COLO668 (cell line): ENCODE measurements at regions not wholly inside any gene's neighbourhood (a gene's known extent, or its start where the extent isn't known, plus 50 kb on each side); places are given as distances from the start of the nearest gene placed in this dataset.
A peak's percentile ranks its signal among the peaks of the same experiment; 100 is the strongest.

Experiments
- DNase-seq: peaks from one replicate; lab custom pipeline; 2025; ENCODE audit not compliant: unreplicated experiment; lab: John Stamatoyannopoulos, UW

GRCh38 chr6:44531442-44532015 is 144.0 kb downstream of the CDC5L start:
- no peak for DNase-seq

- DNase-seq: no peak
Measured at GRCh38 chr6:44533421-44533820, 145.9 kb downstream of the CDC5L start.

DNA sequence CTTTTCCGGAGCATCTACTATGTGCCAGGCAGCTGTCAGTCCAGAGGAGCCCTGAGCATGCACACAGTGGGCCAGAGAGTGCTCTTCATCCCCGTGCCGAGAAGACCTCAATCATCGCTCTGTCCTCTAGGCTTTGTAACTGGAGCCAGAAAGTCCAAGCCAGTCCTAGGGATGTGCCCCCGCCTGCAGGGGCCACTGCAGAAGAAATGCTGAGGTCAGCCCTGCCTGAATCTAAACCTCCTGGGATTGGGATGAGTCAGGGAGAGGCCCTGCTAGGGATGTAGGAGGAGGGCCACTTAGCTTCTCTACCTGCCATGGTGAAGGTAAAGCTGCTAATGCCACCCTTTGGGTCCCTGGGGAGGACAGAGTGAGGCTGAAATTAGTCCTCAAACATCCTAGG is 146.8 kb downstream of the CDC5L start:
- DNase-seq: no peak

DNA sequence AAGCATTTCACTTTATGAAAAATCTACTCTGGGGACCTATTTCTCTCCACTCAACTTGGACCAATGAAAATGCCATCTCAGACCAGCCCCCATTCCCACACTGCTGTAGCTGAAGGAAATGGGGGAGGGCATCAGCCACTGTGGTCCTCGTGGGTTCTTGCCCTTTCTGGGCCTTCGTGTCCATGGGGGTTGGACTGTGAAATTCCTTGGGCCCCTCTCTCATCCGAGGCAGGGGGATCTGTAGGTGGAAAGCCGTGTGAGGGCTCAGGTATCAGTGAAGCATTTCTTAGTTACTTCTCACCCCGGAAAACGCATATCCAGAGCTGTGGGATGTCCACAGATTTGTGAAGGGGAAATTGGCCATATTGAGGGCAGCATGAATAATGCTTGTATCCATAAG is 147.9 kb downstream of the CDC5L start:
- no peak for DNase-seq

DNA sequence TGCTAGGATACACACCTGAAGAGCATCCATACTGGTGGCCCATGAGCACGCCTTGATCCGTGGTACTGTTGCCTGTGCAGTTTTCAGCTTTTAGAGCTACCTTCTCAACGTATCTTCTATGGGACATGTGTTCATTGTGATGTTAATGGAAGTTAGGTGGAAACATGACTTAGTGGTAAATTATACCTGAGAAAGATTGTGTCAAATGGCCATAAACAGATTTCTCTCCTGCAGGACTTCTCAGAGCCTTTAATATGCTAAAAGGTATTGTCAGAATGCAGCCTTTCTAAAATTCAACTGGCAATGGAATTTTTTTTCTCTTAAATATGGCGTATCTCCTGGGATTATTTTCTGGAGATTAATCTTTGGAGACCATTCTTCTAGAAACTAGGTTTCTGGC is 148.5 kb downstream of the CDC5L start:
- no peak for DNase-seq

- peak; percentile 7 for DNase-seq
Measured at GRCh38 chr6:44537306-44538049, 150.0 kb downstream of the CDC5L start.

- no peak for DNase-seq
Measured at GRCh38 chr6:44538131-44538806, 150.8 kb downstream of the CDC5L start.

DNA sequence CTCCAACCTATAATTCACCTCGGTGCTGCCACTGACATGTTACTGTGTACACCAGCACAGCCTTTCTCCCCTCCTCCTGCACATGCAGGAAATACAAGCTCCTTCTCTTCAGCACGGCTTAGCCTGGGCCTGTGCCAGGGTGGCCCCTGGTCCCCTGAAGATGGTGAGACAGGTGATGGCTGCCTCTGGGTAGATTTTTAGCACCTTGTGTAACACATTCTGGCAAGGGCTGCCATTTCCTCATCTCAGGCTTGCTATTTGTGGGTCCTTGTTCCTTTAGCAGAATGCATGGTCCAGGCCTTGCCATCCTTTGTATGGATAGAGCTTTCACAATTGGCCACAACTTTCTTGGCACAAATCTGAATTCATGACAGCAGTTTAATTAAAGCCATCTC is 151.3 kb downstream of the CDC5L start:
- DNase-seq: no peak

- DNase-seq: no peak
Measured at GRCh38 chr6:44539701-44540355, 152.3 kb downstream of the CDC5L start.

DNA sequence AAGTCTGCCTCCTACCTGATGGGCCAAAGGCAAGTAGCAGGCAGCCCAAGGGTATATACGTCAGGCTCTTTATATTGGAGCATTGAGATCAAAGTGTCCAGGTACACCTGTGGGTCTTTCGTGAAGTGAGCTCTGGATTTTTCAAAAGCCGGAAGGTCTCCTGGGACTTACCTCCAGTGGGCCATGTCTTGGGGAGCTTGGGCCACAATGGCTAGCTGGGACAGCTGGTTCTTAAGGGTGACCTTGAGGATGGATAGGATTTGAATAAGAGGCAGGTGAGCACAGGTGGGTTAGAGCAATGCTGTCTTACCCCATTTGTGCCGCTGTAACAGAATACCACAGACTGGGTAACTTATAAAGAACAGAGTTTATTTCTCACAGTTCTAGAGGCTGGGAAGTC is 153.4 kb downstream of the CDC5L start:
- no peak for DNase-seq

- no peak for DNase-seq
Measured at GRCh38 chr6:44542401-44543116, 155.1 kb downstream of the CDC5L start.

GRCh38 chr6:44543664-44544063 is 156.2 kb downstream of the CDC5L start:
- no peak for DNase-seq

- DNase-seq: no peak
Measured at GRCh38 chr6:44545224-44545623, 157.7 kb downstream of the CDC5L start.

DNA sequence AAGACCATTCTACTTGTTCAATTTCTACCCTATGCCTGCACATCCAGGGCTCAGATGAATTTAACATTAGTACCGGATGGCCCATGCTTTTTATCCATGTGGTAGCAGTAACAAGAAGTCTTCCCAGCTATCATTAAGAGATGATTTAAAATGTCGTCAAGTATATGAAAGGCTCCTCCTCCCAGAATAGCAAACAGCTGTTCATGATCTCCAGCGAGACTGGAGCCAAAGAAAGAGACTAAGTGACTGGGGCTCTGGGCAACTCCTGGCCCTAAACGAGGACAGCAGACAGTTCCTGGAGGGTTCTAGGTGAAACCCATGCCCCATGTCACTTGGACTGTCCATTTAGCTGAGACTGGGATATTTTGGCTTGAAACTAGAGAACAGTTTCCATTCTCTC is 160.8 kb downstream of the CDC5L start:
- no peak for DNase-seq

GRCh38 chr6:44549516-44549915 is 162.0 kb downstream of the CDC5L start:
- no peak for DNase-seq

GRCh38 chr6:44554194-44554593 is 166.7 kb downstream of the CDC5L start:
- DNase-seq: no peak

DNA sequence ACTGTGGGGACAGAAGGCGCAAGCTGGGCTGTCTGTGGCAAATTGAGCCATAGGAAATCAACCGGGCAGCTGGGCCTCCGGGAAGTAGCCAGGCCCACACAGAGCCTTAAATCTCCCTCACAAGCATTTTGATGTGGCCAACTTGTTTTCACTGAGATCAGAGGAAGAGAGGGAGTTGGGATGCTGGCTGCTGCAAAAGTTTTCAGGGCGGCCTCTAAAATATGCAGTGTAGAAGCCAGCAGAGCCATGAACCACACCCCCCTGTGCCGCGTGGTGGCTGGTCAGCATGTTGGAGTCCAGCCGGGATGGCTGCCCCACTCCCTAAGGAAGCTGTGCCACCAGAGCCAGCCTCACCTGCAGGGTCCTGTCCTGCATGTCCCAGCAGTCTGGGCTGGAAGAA is 167.4 kb downstream of the CDC5L start:
- no peak for DNase-seq

GRCh38 chr6:44556046-44556445 is 168.5 kb downstream of the CDC5L start:
- DNase-seq: peak; percentile 39

DNA sequence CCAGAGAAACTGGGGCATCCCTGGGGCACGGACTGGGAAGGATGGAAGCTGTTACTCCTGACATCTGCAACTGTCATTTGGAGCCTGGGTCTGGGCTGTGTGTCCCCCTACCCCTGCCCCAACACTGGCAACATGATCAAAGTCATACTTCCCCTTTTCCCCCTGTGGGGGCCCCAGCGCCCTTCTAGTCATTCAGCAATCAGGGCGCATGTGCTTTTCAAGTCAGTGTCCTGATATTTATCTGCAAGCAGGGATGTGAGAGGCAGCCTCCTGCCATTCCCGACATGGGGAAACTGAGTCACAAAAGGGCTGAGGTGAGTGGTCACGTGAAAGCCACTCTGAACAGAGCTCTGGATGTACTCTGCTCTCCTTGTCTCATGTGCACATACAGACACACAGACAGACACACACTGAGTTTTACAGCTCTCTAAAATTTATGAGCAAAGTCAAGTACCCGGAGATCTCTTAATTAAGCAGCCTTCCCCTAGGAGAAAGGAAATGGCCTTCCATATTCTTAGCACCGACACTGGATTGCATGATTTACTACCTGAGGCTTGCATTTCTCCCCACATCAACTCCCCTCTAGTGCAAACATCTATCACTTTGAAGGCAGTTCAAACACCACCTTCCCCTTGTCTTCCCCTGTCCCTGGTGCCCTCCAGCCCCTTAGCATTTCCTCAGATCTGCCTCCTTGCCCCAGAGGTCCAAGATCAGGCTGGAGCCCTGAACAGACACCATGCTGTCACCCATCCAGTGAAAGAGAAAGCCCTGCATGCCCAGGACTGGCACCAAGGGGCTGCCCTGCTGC is 170.7 kb downstream of the CDC5L start:
- DNase-seq: no peak

DNA sequence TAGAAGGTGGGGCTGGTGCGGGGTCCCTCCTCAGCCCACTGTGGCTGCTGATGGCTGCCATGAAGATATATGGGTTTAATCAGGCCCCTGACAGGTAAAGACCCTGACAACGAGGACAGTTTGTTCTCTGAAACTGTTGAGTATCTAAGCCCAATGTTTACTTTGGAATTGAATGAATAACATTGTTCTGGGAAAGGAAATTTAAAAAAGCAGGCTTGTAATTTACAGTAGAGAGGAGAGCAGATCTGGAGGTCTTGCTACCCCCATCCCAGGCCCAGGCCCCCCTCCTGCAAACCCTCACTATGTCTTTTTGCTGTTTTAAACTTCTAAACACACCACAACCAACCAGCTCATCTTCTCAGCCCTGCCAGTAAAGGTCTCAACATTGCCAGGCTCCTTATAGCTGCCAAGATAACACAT is 171.3 kb downstream of the CDC5L start:
- DNase-seq: no peak
